ENCODE measurements at regions not wholly inside any gene's neighbourhood (a gene's known extent, or its start where the extent isn't known, plus 50 kb on each side); places are given as distances from the start of the nearest gene placed in this dataset.

DNA sequence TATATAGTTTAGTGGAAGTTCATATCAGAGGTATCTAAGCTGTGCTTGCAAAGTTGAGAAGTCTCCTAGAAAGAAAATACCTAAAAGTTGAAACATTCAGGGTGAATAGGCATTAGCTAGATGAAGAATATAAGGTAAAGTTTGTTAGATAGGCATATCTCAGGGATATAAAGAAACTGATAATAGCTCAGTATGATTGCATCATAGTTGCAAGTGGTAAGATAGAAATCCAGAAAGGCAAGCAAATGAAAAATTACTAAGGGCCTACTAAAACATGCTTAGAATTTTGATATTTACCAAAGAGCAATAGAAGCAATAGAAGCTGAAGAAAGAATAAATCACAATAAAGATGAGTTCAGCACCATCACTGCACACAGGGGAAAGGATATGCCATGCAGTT lies 610.0 kb upstream of the ADGRL3 start:
- Histone ChIP-seq H3K9ac (ENCODE audit: low read length in 3 of 3) (no peak overlapping the region), H3K4me3 (ENCODE audit: low read length in 3 of 3) (no peak overlapping the region), H3K27ac (ENCODE audit: low read depth in 2 of 2, low read length in 2 of 2) (no peak overlapping the region), H3K9me3 (ENCODE audit: control insufficient read depth in 2 of 3, insufficient read depth in 1 of 3, low read length in 3 of 3) (no peaks in the 10 kb centered on the region), H3K27me3 (ENCODE audit: control insufficient read depth, insufficient read depth, low read length) (no peaks in the 10 kb centered on the region), H3K4me1 (ENCODE audit: control insufficient read depth in 2 of 3, insufficient read depth in 2 of 3, low read depth in 1 of 3, low read length in 3 of 3) (no peaks in the 10 kb centered on the region), H3K36me3 (ENCODE audit: control insufficient read depth in 2 of 3, insufficient read depth in 3 of 3, low read length in 3 of 3) (no peaks in the 10 kb centered on the region)
- intact Hi-C loops (cut with DNase I), result no loop called here
- DNase-seq (no peak), FAIRE-seq (no peak)
- TF ChIP-seq, protein P1, sequence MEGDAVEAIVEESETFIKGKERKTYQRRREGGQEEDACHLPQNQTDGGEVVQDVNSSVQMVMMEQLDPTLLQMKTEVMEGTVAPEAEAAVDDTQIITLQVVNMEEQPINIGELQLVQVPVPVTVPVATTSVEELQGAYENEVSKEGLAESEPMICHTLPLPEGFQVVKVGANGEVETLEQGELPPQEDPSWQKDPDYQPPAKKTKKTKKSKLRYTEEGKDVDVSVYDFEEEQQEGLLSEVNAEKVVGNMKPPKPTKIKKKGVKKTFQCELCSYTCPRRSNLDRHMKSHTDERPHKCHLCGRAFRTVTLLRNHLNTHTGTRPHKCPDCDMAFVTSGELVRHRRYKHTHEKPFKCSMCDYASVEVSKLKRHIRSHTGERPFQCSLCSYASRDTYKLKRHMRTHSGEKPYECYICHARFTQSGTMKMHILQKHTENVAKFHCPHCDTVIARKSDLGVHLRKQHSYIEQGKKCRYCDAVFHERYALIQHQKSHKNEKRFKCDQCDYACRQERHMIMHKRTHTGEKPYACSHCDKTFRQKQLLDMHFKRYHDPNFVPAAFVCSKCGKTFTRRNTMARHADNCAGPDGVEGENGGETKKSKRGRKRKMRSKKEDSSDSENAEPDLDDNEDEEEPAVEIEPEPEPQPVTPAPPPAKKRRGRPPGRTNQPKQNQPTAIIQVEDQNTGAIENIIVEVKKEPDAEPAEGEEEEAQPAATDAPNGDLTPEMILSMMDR (IDR thresholded peaks at IDR 0.05; ENCODE audit: borderline replicate concordance, extremely low read depth, insufficient read depth), result no peak

DNA sequence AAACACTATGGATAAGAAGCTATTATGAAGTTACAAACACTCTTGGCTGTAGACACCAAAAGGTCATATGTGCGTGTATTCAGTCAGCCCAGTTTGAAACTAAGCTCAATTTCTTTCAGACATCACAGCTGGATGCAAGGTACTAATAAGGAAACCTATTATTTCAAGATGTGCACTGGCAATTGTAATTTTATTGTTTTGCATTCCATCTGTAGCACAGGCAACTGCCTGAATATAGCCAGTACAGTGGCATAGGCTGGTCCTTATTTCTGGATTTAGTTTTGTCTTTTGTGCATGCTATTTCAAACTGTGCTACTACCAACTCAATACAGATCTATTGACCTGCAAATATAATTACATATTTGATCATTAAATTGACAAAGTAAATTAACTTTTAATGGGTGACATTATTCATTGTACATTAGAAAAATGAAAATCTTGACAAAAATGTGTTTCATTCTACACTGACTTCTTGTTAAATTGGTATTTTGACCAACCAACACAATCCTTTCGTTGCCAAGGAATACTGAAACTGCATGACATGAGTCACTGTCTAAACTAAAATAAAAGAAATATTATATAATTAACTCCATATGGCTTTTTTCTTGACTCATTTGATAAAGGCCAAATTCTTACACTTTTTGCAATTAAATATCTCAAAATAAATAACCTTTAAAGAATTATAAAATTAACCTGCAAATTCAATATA lies 594.3 kb upstream of the ADGRL3 start:
- FAIRE-seq (no peak), DNase-seq (no peak)
- H3K9me3 ChIP-seq (ENCODE audit: control insufficient read depth in 2 of 3, insufficient read depth in 1 of 3, low read length in 3 of 3), result peaks cover 0 to 2% (median 0%) of the 10 kb centered on the region in 3 donors
- H3K27ac ChIP-seq (ENCODE audit: low read depth in 2 of 2, low read length in 2 of 2), result no peak overlapping the region
- H3K4me3 ChIP-seq (ENCODE audit: low read length in 3 of 3), result no peak overlapping the region
- intact Hi-C loops (cut with DNase I), result no loop called here
- H3K27me3 ChIP-seq (ENCODE audit: control insufficient read depth, insufficient read depth, low read length), result no peaks in the 10 kb centered on the region
- TF ChIP-seq, protein P1 (IDR thresholded peaks at IDR 0.05; ENCODE audit: borderline replicate concordance, extremely low read depth, insufficient read depth), result no peak
- H3K4me1 ChIP-seq (ENCODE audit: control insufficient read depth in 2 of 3, insufficient read depth in 2 of 3, low read depth in 1 of 3, low read length in 3 of 3), result no peaks in the 10 kb centered on the region
- H3K36me3 ChIP-seq (ENCODE audit: control insufficient read depth in 2 of 3, insufficient read depth in 3 of 3, low read length in 3 of 3), result no peaks in the 10 kb centered on the region
- H3K9ac ChIP-seq (ENCODE audit: low read length in 3 of 3), result no peak overlapping the region

DNA sequence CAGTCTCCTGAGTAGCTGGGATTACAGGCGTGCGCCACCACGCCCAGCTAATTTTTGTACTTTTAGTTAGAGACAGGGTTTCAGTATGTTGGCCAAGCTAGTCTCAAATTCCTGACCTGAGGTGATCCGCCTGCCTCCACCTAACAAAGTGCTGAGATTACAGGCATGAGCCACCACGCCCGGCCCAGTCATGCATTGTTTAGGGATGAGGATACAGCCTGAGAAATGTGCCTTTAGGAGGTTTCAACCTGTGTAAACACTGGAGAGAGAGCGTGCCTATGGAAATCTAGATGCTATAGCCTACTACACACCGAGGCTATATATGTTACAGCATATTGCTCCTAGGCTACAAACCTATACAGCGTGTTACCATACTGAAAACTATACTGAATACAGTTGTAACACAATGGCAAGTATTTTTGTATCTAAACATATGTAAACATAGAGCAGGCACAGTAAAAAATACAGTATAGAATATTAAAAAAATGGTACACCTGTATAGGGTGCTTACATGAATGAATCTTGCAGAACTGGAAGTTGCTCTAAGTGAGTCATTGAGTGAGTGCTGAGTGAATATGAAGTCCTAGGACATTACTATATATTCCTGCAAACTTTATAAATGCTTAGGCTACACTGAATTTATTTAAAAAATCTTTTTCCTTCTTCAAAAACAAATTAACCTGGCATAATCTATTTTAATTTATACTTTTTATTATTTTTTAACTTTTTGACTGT lies 588.2 kb upstream of the ADGRL3 start:
- intact Hi-C loops (cut with DNase I), result no loop called here

More for the DNA sequence above, 588.2 kb upstream of the ADGRL3 start:
- H3K36me3 ChIP-seq (ENCODE audit: control insufficient read depth in 2 of 3, insufficient read depth in 3 of 3, low read length in 3 of 3), result no peaks in the 10 kb centered on the region
- no peaks in the 10 kb centered on the region for H3K27me3 ChIP-seq (ENCODE audit: control insufficient read depth, insufficient read depth, low read length)
- H3K4me3 ChIP-seq (ENCODE audit: low read length in 3 of 3), result no peak overlapping the region
- H3K4me1 ChIP-seq (ENCODE audit: control insufficient read depth in 2 of 3, insufficient read depth in 2 of 3, low read depth in 1 of 3, low read length in 3 of 3), result no peaks in the 10 kb centered on the region
- H3K9me3 ChIP-seq (ENCODE audit: control insufficient read depth in 2 of 3, insufficient read depth in 1 of 3, low read length in 3 of 3), result no peaks in the 10 kb centered on the region
- FAIRE-seq (no peak), DNase-seq (no peak)
- H3K9ac ChIP-seq (ENCODE audit: low read length in 3 of 3), result no peak overlapping the region
- H3K27ac ChIP-seq (ENCODE audit: low read depth in 2 of 2, low read length in 2 of 2), result no peak overlapping the region
- TF ChIP-seq, protein P1 (IDR thresholded peaks at IDR 0.05; ENCODE audit: borderline replicate concordance, extremely low read depth, insufficient read depth), result no peak
